ENCODE measurements at regions not wholly inside any gene's neighbourhood (a gene's known extent, or its start where the extent isn't known, plus 50 kb on each side); places are given as distances from the start of the nearest gene placed in this dataset.
"Not testable (repeated sequence)": the region's sequence is repeated elsewhere in the genome, so short reads cannot be mapped to it uniquely, and the experiment has no call there.

DNA sequence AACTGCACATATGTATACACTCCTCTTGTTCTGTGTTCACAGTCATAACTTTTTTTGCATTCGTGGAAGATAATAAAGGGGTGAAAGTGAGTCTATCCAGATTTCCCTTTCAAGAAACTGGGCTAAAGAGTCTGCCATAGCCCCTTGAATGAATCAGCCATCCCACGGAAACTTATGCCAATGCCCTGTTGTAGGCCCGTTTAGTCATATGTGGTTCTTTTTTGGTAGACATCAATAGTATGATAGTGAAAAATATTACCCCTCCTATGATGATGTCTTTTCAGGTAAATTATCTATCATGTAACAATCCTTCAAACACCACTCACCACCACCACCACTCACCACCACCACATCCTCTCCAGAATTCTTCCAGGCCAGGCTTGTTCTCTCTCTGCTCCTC, 99.9 kb upstream of the MYLIP start:
- intact Hi-C loops (cut with DNase I): no loop called here
- DNase-seq (no peak), ATAC-seq (no peak)
- H3K27me3 ChIP-seq (ENCODE audit: insufficient read depth in 3 of 3, low read length in 2 of 3): no peaks in the 10 kb centered on the region
- WGBS, 3 donors: 82 to 90% (median 88%) methylated on average over 3 of the region's 3 CpGs
- H3K4me1 ChIP-seq: no peaks in the 10 kb centered on the region
- no peaks in the 10 kb centered on the region for H3K36me3 ChIP-seq (ENCODE audit: insufficient read depth in 1 of 2, low read depth in 1 of 2)
- H3K4me3 ChIP-seq: no peak overlapping the region
- no peak overlapping the region for H3K27ac ChIP-seq
- no peaks in the 10 kb centered on the region for H3K9me3 ChIP-seq
- TF ChIP-seq, protein P1, sequence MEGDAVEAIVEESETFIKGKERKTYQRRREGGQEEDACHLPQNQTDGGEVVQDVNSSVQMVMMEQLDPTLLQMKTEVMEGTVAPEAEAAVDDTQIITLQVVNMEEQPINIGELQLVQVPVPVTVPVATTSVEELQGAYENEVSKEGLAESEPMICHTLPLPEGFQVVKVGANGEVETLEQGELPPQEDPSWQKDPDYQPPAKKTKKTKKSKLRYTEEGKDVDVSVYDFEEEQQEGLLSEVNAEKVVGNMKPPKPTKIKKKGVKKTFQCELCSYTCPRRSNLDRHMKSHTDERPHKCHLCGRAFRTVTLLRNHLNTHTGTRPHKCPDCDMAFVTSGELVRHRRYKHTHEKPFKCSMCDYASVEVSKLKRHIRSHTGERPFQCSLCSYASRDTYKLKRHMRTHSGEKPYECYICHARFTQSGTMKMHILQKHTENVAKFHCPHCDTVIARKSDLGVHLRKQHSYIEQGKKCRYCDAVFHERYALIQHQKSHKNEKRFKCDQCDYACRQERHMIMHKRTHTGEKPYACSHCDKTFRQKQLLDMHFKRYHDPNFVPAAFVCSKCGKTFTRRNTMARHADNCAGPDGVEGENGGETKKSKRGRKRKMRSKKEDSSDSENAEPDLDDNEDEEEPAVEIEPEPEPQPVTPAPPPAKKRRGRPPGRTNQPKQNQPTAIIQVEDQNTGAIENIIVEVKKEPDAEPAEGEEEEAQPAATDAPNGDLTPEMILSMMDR (IDR thresholded peaks at IDR 0.05): no peak

DNA sequence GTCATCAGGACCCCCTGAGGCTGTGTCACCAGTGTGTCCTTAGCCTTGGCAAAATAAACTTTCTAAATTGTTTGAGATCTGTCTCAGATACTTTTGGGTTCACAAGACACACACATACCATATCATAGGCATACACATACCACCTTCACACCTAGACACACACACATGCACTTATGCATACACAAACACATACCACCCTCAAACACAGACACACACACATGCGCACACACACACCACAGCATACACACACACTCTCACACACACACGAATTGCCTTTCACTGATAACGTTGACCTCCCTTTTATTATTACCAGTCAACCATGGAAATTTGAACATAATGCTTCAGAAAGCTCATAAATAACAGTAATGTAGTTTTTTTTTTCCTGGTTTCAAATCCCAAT, 108.6 kb upstream of the MYLIP start:
- Histone ChIP-seq H3K27me3 (ENCODE audit: insufficient read depth in 3 of 3, low read length in 2 of 3) (no peaks in the 10 kb centered on the region), H3K36me3 (ENCODE audit: insufficient read depth in 1 of 2, low read depth in 1 of 2) (no peaks in the 10 kb centered on the region), H3K4me3 (no peak overlapping the region), H3K4me1 (no peaks in the 10 kb centered on the region), H3K9me3 (no peaks in the 10 kb centered on the region), H3K27ac (no peak overlapping the region)
- whole genome bisulfite sequencing, 3 donors: 77 to 88% (median 82%) methylated on average over 3 of the region's 3 CpGs
- ATAC-seq (no peak), DNase-seq (no peak)
- intact Hi-C loops (cut with DNase I): no loop called here
- TF ChIP-seq, protein P1 (IDR thresholded peaks at IDR 0.05): no peak

DNA sequence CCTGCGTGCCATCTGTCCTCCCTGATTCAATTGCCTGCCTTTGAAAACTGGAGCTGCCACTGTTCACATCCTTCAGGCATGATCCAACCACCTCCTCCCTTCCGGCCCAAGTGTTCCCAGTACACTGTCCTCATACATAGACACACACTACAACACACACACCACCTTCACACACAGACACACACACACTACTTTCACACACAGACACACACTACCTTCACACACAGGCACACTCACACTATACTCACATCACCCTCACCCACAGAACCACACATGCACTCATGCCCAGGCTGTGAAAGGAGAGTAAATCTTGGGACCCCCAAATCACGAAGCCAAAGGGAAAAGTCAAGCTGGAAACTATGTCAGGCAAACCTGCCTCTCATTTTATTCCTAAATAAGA, 109.4 kb upstream of the MYLIP start:
- no peak for ATAC-seq
- Histone ChIP-seq H3K36me3 (ENCODE audit: insufficient read depth in 1 of 2, low read depth in 1 of 2) (no peaks in the 10 kb centered on the region), H3K4me3 (no peak overlapping the region), H3K27me3 (ENCODE audit: insufficient read depth in 3 of 3, low read length in 2 of 3) (no peaks in the 10 kb centered on the region), H3K4me1 (no peaks in the 10 kb centered on the region), H3K27ac (no peak overlapping the region), H3K9me3 (no peaks in the 10 kb centered on the region)
- DNase-seq: no peak
- intact Hi-C loops (cut with DNase I): no loop called here
- TF ChIP-seq, protein P1 (IDR thresholded peaks at IDR 0.05): no peak
- 84 to 92% (median 86%) methylated on average over 3 of the region's 3 CpGs for WGBS, 3 donors

DNA sequence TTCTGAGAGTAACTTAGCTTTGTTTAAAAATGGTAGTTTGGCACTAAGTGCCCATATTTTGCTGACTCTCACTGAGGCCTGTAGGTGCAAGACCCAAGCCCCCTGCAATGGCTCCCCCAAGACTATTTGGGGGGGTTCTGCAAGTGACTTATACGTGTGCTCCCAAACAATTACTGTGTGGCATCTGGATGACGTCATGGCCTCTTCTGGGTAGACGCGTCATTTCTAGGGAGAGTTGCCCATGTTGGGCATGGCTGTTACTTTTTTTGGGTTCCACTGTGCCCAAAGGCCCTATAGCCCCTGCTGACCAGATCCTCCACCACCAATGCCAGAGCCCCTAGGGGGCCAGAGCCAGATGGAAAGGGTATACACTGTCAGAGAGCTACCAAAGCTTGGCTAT, 110.3 kb upstream of the MYLIP start:
- Histone ChIP-seq H3K27ac (no peak overlapping the region), H3K27me3 (ENCODE audit: insufficient read depth in 3 of 3, low read length in 2 of 3) (no peaks in the 10 kb centered on the region), H3K4me1 (no peaks in the 10 kb centered on the region), H3K9me3 (no peaks in the 10 kb centered on the region), H3K4me3 (no peak overlapping the region), H3K36me3 (ENCODE audit: insufficient read depth in 1 of 2, low read depth in 1 of 2) (no peaks in the 10 kb centered on the region)
- DNase-seq (no peak), ATAC-seq (no peak)
- WGBS, 3 donors: 89 to 95% (median 92%) methylated on average over 4 of the region's 4 CpGs
- TF ChIP-seq, protein P1 (IDR thresholded peaks at IDR 0.05): no peak
- intact Hi-C loops (cut with DNase I): no loop called here

DNA sequence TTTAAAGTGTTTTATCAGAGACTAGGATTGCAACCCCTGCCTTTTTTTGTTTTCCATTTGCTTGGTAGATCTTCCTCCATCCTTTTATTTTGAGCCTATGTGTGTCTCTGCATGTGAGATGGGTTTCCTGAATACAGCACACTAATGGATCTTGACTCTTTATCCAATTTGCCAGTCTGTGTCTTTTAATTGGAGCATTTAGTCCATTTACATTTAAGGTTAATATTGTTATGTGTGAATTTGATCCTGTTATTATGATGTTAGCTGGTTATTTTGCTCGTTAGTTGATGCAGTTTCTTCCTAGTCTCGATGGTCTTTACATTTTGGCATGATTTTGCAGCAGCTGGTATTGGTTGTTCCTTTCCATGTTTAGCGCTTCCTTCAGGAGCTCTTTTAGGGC, 114.6 kb upstream of the MYLIP start:
- H3K9me3 ChIP-seq; H3K27ac ChIP-seq; intact Hi-C loops (cut with DNase I); H3K36me3 ChIP-seq (ENCODE audit: insufficient read depth in 1 of 2, low read depth in 1 of 2); H3K27me3 ChIP-seq (ENCODE audit: insufficient read depth in 3 of 3, low read length in 2 of 3); DNase-seq; H3K4me3 ChIP-seq; ATAC-seq; H3K4me1 ChIP-seq: not testable (repeated sequence)
- WGBS, 3 donors: 67 to 91% methylated on average over 2 of the region's 3 CpGs; no CpG with 5 or more reads in 1 of the 3 donors
